ENCODE measurements at regions not wholly inside any gene's neighbourhood (a gene's known extent, or its start where the extent isn't known, plus 50 kb on each side); places are given as distances from the start of the nearest gene placed in this dataset.

- TF ChIP-seq, protein P1, sequence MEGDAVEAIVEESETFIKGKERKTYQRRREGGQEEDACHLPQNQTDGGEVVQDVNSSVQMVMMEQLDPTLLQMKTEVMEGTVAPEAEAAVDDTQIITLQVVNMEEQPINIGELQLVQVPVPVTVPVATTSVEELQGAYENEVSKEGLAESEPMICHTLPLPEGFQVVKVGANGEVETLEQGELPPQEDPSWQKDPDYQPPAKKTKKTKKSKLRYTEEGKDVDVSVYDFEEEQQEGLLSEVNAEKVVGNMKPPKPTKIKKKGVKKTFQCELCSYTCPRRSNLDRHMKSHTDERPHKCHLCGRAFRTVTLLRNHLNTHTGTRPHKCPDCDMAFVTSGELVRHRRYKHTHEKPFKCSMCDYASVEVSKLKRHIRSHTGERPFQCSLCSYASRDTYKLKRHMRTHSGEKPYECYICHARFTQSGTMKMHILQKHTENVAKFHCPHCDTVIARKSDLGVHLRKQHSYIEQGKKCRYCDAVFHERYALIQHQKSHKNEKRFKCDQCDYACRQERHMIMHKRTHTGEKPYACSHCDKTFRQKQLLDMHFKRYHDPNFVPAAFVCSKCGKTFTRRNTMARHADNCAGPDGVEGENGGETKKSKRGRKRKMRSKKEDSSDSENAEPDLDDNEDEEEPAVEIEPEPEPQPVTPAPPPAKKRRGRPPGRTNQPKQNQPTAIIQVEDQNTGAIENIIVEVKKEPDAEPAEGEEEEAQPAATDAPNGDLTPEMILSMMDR (conservative IDR thresholded peaks at IDR 0.05; ENCODE audit: low read depth, low read length), result no peak
- no peak overlapping the region for H3K4me3 ChIP-seq (ENCODE audit: low read length)
- no peak for DNase-seq (ENCODE audit: low read depth)
Observed at GRCh38 chr16:85386467-85387170, 226.5 kb upstream of the GSE1 start.

GRCh38 chr16:85387171-85387507, 226.0 kb upstream of the GSE1 start:
- DNase-seq (ENCODE audit: low read depth), result no peak
- TF ChIP-seq, protein P1 (conservative IDR thresholded peaks at IDR 0.05; ENCODE audit: low read depth, low read length), result no peak
- H3K4me3 ChIP-seq (ENCODE audit: low read length), result no peak overlapping the region

GRCh38 chr16:85387731-85388295, 225.3 kb upstream of the GSE1 start:
- no peak overlapping the region for H3K4me3 ChIP-seq (ENCODE audit: low read length)
- DNase-seq (ENCODE audit: low read depth), result no peak
- TF ChIP-seq, protein P1 (conservative IDR thresholded peaks at IDR 0.05; ENCODE audit: low read depth, low read length), result no peak

DNA sequence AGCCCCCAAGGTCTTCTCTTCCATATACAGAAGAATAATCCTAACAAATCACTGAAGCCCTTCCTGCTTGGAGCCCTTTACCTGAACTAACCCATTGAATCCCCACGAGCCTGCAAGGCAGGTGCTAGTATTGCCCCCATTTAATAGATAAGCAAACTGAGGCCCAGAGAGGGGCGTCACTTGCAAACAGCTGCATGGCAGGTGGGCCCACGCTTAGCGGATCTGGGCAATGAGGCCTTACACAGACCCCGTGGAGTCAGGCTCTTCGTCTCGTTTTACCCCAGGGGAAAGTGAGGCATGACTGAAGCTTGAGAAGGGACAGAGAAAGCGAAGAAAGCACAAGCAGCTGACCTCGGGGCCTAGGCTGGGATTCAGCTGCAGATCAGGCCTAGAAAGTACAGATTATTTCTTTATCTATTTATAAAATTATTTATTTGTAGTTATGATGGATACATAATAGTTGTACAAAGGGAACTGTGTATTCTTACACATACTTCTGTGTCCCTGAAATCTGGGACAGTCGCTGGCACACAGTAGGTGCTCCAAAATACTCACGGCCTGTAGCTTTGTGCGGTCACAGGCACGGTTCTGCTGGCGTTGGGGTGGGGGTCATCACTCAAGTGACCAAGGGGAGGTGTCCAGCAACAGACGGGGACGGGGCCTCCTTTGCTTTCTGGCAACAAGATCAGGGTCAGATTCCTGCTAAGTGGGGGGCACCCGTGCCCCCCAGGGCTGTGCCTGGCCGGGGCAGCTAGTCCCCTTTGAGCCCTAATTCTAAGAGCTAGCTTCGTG, 223.2 kb upstream of the GSE1 start:
- TF ChIP-seq, protein P1 (conservative IDR thresholded peaks at IDR 0.05; ENCODE audit: low read depth, low read length), result no peak
- DNase-seq (ENCODE audit: low read depth), result no peak

DNA sequence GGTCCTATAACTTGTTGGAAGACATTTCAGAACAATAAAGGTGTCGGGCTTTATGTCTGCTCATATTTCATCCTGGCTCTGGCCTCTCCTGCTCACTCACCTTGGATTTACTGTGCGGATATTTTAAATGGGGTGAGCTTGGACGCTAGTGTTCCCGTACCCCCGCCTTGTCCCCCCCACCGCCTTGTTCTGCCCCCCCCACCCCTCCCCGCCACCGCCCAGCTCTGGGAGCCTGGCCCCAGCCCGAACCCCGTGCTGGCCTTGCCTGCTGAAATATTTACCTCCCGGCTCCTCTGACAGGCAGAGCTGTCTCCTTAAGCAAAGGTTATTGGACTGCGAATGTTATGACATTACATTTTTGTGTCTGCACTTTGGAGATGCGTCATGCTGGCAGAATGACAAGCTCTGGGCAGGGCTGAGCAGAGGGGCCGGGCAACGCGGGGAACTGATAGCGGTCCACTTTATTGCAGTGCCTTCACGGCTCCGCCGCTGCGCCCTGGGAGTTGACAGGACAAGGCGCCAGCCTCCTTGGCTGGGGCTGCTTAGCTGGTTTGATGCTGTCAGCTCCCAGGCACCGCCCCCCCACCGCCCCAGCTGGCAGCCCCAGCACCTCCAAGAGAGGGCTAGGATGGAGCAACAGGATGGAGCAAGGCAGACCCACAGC, 222.5 kb upstream of the GSE1 start:
- DNase-seq (ENCODE audit: low read depth), result peak; percentile 41
- TF ChIP-seq, protein P1 (conservative IDR thresholded peaks at IDR 0.05; ENCODE audit: low read depth, low read length), result no peak
- H3K4me3 ChIP-seq (ENCODE audit: low read length), result no peak overlapping the region

More for the DNA sequence above, 223.2 kb upstream of the GSE1 start:
- no peak overlapping the region for H3K4me3 ChIP-seq (ENCODE audit: low read length)

DNA sequence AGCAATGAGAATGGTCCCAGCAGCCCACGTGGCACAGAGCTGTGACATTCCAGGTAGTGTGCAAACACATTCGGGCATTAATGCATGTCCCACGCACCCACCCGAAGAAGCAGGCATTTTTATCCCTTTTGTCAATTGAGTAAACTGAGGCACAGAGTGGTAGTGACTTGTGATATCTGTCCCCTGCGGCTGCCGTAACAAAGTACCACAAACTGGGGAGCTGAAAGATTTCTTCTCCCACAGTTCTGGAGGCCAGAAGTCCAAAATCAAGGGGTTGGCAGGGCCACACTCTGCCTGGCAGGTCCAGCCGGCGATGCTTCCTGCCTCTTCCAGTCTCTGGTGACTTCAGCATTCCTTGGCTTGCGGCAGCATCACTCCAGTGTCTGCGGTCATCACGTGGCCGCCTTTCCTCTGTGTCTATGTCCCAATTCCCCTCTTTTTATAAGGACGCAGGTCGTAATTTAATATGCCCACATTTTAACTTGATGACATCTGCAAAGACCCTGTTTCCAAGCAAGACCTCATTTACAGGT, 221.9 kb upstream of the GSE1 start:
- no peak for DNase-seq (ENCODE audit: low read depth)
- no peak overlapping the region for H3K4me3 ChIP-seq (ENCODE audit: low read length)
- TF ChIP-seq, protein P1 (conservative IDR thresholded peaks at IDR 0.05; ENCODE audit: low read depth, low read length), result no peak
